ENCODE measurements at regions not wholly inside any gene's neighbourhood (a gene's known extent, or its start where the extent isn't known, plus 50 kb on each side); places are given as distances from the start of the nearest gene placed in this dataset.

DNA sequence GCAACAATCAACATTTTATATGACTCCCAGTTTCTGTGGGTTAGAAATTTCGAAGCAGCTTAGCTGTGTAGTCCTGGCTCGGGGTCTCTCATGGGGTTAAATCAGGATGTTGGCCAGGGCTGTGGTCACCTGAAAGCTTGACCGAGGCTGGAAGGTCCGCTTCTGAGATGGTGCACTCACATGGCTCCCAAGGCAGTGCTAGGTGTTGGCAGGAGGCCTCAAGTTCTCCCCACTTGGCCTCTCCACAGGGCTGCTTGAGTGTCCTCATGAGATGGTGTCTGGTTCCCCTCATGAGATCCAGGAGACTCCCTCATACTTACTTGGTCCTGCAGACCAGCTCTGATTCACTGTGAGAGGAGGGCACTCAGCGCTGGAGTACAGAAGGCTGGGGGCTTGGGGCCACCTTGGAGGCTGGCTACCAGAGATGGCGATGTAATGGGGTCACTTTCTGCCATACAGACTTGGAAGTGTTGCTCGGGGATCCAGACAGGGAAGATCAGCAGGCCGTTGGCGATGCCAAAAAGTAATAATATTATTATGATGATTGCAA lies 98.8 kb downstream of the INHBB start:
- TF ChIP-seq, protein P1, sequence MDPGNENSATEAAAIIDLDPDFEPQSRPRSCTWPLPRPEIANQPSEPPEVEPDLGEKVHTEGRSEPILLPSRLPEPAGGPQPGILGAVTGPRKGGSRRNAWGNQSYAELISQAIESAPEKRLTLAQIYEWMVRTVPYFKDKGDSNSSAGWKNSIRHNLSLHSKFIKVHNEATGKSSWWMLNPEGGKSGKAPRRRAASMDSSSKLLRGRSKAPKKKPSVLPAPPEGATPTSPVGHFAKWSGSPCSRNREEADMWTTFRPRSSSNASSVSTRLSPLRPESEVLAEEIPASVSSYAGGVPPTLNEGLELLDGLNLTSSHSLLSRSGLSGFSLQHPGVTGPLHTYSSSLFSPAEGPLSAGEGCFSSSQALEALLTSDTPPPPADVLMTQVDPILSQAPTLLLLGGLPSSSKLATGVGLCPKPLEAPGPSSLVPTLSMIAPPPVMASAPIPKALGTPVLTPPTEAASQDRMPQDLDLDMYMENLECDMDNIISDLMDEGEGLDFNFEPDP (CRISPR knock-in tag; conservative IDR thresholded peaks at IDR 0.05), result no peak
- TF ChIP-seq, protein P2, sequence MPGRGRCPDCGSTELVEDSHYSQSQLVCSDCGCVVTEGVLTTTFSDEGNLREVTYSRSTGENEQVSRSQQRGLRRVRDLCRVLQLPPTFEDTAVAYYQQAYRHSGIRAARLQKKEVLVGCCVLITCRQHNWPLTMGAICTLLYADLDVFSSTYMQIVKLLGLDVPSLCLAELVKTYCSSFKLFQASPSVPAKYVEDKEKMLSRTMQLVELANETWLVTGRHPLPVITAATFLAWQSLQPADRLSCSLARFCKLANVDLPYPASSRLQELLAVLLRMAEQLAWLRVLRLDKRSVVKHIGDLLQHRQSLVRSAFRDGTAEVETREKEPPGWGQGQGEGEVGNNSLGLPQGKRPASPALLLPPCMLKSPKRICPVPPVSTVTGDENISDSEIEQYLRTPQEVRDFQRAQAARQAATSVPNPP (CRISPR knock-in tag; IDR thresholded peaks at IDR 0.05), result no peak
- TF ChIP-seq, protein P3, sequence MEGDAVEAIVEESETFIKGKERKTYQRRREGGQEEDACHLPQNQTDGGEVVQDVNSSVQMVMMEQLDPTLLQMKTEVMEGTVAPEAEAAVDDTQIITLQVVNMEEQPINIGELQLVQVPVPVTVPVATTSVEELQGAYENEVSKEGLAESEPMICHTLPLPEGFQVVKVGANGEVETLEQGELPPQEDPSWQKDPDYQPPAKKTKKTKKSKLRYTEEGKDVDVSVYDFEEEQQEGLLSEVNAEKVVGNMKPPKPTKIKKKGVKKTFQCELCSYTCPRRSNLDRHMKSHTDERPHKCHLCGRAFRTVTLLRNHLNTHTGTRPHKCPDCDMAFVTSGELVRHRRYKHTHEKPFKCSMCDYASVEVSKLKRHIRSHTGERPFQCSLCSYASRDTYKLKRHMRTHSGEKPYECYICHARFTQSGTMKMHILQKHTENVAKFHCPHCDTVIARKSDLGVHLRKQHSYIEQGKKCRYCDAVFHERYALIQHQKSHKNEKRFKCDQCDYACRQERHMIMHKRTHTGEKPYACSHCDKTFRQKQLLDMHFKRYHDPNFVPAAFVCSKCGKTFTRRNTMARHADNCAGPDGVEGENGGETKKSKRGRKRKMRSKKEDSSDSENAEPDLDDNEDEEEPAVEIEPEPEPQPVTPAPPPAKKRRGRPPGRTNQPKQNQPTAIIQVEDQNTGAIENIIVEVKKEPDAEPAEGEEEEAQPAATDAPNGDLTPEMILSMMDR (CRISPR knock-in tag; IDR thresholded peaks at IDR 0.05), result no peak
- TF ChIP-seq TOE1 (CRISPR knock-in tag; IDR thresholded peaks at IDR 0.05) (no peak), XRCC5 (optimal IDR thresholded peaks at IDR 0.05; ENCODE audit: low read length) (no peak), CENPT (CRISPR knock-in tag; IDR thresholded peaks at IDR 0.05; ENCODE audit: low read depth) (no peak), SRF (IDR thresholded peaks at IDR 0.05; ENCODE audit: low read depth, low read length) (no peak), HDAC6 (IDR thresholded peaks at IDR 0.05; ENCODE audit: low read depth, low read length) (no peak), ZSCAN30 (CRISPR knock-in tag; IDR thresholded peaks at IDR 0.05) (no peak), ZNF761 (CRISPR knock-in tag; conservative IDR thresholded peaks at IDR 0.05) (no peak), SP1 (IDR thresholded peaks at IDR 0.05) (no peak), SP1 (CRISPR knock-in tag; IDR thresholded peaks at IDR 0.05) (no peak)
